ENCODE measurements at regions not wholly inside any gene's neighbourhood (a gene's known extent, or its start where the extent isn't known, plus 50 kb on each side); places are given as distances from the start of the nearest gene placed in this dataset.

DNA sequence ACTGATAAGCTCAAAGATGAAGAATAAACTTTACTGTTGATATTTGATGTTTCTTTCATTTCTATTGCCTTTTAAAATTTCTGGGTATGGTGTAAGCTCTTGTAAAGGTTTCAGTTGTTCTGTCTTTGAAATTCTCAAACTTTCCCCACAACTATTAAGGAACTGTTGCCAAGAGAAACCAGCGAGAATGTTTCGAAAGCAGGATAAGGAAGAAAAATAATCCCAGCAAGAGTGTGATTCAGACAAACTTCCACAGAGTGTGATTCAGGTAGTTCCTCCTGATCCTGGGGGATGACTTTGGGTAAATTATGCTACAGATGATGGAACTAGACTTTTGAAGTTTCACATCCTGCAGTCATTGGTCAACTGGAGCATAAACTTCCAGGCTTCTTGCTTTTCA lies 632.0 kb downstream of the NSUN3 start:
- TF ChIP-seq, protein P1, sequence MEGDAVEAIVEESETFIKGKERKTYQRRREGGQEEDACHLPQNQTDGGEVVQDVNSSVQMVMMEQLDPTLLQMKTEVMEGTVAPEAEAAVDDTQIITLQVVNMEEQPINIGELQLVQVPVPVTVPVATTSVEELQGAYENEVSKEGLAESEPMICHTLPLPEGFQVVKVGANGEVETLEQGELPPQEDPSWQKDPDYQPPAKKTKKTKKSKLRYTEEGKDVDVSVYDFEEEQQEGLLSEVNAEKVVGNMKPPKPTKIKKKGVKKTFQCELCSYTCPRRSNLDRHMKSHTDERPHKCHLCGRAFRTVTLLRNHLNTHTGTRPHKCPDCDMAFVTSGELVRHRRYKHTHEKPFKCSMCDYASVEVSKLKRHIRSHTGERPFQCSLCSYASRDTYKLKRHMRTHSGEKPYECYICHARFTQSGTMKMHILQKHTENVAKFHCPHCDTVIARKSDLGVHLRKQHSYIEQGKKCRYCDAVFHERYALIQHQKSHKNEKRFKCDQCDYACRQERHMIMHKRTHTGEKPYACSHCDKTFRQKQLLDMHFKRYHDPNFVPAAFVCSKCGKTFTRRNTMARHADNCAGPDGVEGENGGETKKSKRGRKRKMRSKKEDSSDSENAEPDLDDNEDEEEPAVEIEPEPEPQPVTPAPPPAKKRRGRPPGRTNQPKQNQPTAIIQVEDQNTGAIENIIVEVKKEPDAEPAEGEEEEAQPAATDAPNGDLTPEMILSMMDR (IDR thresholded peaks at IDR 0.05; ENCODE audit: low read depth, low read length) = no peak
- no peak overlapping the region for H3K27ac ChIP-seq
- no peaks in the 10 kb centered on the region for H3K36me3 ChIP-seq
- no peaks in the 10 kb centered on the region for H3K4me1 ChIP-seq (ENCODE audit: low read depth)
- H3K27me3 ChIP-seq = no peaks in the 10 kb centered on the region
- H3K9me3 ChIP-seq (ENCODE audit: low read depth) = no peaks in the 10 kb centered on the region
- H3K4me3 ChIP-seq = no peak overlapping the region
- no peak for DNase-seq (ENCODE audit: low read depth in 1 of 2, low spot score in 1 of 2)

DNA sequence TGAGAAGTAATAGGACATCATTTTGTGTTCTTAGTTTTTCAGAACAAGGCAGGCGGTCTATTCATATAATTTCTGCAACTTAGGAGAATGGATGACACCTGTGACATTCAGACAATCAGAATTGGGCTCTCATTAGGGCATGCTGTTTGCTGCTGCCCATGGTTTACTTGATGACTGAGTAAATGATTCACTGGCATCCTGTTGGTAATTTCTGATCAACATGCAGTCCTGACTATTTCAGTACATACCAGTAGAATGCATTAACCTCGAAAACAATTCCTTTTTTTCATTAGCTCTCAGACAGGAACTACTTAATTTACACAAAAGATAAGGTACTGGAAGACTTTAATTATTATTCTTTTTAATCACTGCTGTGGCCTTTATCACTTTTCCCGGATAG lies 641.6 kb downstream of the NSUN3 start:
- H3K36me3 ChIP-seq = no peaks in the 10 kb centered on the region
- no peak overlapping the region for H3K27ac ChIP-seq
- H3K27me3 ChIP-seq = no peaks in the 10 kb centered on the region
- H3K4me3 ChIP-seq = no peak overlapping the region
- no peak for DNase-seq (ENCODE audit: low read depth in 1 of 2, low spot score in 1 of 2)
- TF ChIP-seq, protein P1 (IDR thresholded peaks at IDR 0.05; ENCODE audit: low read depth, low read length) = no peak
- no peaks in the 10 kb centered on the region for H3K9me3 ChIP-seq (ENCODE audit: low read depth)
- H3K4me1 ChIP-seq (ENCODE audit: low read depth) = no peaks in the 10 kb centered on the region

DNA sequence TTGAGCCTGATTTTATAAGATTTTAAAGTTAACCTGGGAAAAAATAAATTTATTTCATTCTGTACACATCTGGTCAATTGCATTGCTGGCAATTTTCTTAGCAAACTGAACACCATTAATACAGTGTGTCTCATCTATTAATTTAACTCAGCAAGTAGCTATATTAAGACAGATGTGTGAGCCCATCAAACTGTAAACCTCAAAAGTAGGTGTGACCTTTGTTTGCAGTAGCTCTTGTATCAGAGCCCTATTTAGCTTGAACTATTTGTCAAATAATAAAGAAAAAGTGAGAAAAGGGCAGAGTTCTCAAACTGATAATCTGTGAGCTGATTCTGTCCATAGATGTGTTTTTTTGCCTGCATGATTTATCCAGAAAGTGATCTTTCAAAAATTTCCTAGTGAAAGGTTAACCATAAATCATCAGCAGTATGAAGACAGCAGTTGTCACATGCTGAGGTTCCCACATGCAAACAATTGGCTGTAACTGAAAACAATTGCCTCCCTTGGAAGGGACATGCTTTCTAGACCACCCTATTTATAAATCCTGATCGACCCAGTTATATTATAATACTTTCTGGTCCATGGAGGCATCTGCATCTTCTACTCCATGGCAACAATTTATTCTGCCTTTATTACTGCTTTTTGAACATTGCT lies 646.5 kb downstream of the NSUN3 start:
- no peaks in the 10 kb centered on the region for H3K4me1 ChIP-seq (ENCODE audit: low read depth)
- TF ChIP-seq, protein P1 (IDR thresholded peaks at IDR 0.05; ENCODE audit: low read depth, low read length) = no peak
- no peak for DNase-seq (ENCODE audit: low read depth in 1 of 2, low spot score in 1 of 2)
- no peak overlapping the region for H3K4me3 ChIP-seq
- H3K36me3 ChIP-seq = no peaks in the 10 kb centered on the region
- H3K27me3 ChIP-seq = no peaks in the 10 kb centered on the region
- no peak overlapping the region for H3K27ac ChIP-seq
- no peaks in the 10 kb centered on the region for H3K9me3 ChIP-seq (ENCODE audit: low read depth)

DNA sequence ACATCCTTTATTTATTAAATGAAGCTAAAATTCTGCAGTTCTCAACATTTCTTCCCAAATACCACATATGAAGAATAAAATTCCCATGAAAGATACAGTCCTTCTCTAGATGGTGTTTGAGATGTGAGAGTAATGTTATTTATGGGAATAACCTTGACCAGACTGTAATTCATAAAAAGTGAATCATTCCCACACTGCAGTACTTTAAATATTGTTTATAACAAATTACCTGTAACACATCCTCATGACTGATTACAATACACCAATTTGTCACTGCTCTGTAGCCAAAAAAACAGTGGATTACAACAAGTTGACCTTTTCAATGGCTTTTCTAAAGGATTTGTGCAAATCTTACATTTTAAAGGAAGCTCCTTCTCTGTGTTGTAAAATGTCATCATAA lies 651.3 kb downstream of the NSUN3 start:
- DNase-seq (ENCODE audit: low read depth in 1 of 2, low spot score in 1 of 2) = no peak
- TF ChIP-seq, protein P1 (IDR thresholded peaks at IDR 0.05; ENCODE audit: low read depth, low read length) = no peak
- Histone ChIP-seq H3K9me3 (ENCODE audit: low read depth) (no peaks in the 10 kb centered on the region), H3K36me3 (no peaks in the 10 kb centered on the region), H3K4me1 (ENCODE audit: low read depth) (no peaks in the 10 kb centered on the region), H3K4me3 (no peak overlapping the region), H3K27ac (no peak overlapping the region), H3K27me3 (no peaks in the 10 kb centered on the region)

DNA sequence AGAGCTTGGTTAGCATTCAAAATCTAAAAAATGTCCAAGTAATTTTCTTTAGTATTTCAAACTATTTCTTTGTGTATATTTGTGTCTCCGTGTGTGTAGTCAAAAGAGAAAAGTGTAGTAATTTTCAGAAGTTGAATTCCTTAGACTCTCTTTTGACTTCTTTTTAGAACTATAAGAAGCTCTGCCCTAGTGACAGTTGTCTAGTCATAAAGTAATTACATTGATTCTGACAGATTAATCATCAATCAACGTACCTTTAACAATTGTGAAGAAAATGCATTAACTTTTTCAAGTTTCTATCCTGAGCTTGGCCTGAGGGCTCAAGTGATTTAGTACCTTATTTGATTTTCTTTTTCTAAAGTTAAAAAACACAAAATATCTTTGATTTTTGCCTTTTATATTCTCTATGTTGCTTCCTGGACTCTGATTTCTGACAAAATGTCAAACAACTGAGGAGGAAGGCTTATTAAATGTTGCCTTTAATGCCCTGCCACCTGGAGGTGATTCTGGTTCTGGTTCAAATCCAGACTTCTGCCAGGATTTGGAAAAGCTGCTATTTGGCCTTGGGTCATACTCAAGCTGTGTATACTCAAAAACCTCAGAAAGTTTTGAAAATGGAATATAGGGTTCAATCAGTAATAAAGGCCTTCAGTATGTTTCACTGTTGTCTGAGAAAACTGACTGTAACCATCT lies 653.6 kb downstream of the NSUN3 start:
- Histone ChIP-seq H3K4me3 (no peak overlapping the region), H3K27me3 (no peaks in the 10 kb centered on the region), H3K9me3 (ENCODE audit: low read depth) (no peaks in the 10 kb centered on the region), H3K27ac (no peak overlapping the region), H3K36me3 (no peaks in the 10 kb centered on the region), H3K4me1 (ENCODE audit: low read depth) (no peaks in the 10 kb centered on the region)
- TF ChIP-seq, protein P1 (IDR thresholded peaks at IDR 0.05; ENCODE audit: low read depth, low read length) = no peak
- peak in 1 of 2 donors; percentile 5 for DNase-seq (ENCODE audit: low read depth in 1 of 2, low spot score in 1 of 2)

Measured in cardiac muscle cell (in vitro differentiated cells and primary cell).